ENCODE measurements at regions not wholly inside any gene's neighbourhood (a gene's known extent, or its start where the extent isn't known, plus 50 kb on each side); places are given as distances from the start of the nearest gene placed in this dataset.
"Not testable (repeated sequence)": the region's sequence is repeated elsewhere in the genome, so short reads cannot be mapped to it uniquely, and the experiment has no call there.

DNA sequence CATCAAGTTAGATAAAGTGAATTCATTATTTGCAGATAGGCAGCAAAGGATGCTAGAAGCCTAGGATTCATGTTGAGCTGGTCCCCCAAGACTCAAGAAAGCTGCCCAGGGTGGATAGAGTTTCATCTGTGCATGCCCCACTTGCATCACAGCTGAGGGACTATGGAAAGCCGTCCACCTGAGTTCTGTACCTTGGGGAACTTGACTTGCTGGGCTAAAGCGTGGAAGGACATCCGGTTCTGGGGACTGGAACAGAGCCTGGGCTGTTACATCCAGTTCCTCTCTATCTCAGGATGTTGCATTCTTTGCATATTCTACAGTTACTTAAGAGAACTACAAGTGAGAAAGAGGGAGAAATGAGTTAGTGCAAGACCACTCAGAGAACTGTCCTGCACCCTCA, 458.4 kb downstream of the SHISA9 start:
- no peak overlapping the region for H3K4me3 ChIP-seq (ENCODE audit: low read depth, low read length)
- TF ChIP-seq, protein P1, sequence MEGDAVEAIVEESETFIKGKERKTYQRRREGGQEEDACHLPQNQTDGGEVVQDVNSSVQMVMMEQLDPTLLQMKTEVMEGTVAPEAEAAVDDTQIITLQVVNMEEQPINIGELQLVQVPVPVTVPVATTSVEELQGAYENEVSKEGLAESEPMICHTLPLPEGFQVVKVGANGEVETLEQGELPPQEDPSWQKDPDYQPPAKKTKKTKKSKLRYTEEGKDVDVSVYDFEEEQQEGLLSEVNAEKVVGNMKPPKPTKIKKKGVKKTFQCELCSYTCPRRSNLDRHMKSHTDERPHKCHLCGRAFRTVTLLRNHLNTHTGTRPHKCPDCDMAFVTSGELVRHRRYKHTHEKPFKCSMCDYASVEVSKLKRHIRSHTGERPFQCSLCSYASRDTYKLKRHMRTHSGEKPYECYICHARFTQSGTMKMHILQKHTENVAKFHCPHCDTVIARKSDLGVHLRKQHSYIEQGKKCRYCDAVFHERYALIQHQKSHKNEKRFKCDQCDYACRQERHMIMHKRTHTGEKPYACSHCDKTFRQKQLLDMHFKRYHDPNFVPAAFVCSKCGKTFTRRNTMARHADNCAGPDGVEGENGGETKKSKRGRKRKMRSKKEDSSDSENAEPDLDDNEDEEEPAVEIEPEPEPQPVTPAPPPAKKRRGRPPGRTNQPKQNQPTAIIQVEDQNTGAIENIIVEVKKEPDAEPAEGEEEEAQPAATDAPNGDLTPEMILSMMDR (IDR thresholded peaks at IDR 0.05; ENCODE audit: control insufficient read depth, extremely low read depth, insufficient read depth) = no peak
- no peak for DNase-seq (ENCODE audit: low read depth)

DNA sequence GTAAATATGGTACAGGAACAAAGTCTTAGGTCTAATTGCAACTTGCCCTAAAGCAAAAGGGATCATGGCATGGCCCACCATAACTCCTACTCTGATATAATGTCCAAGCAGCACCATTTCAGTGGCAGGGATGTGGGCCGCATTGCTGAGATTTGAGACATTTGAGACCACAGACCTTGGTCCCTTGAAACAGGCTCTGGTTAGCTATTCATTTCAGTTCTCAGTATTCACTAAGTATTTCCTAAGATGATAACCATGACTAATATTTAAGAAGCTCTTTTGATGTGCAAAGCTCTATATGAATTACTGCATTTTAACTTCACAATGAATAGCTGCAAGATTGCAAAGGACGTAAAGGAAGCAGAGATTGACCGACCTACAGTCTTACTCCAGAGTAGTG, 471.0 kb downstream of the SHISA9 start:
- TF ChIP-seq, protein P1 (IDR thresholded peaks at IDR 0.05; ENCODE audit: control insufficient read depth, extremely low read depth, insufficient read depth) = no peak
- no peak for DNase-seq (ENCODE audit: low read depth)
- no peak overlapping the region for H3K4me3 ChIP-seq (ENCODE audit: low read depth, low read length)

DNA sequence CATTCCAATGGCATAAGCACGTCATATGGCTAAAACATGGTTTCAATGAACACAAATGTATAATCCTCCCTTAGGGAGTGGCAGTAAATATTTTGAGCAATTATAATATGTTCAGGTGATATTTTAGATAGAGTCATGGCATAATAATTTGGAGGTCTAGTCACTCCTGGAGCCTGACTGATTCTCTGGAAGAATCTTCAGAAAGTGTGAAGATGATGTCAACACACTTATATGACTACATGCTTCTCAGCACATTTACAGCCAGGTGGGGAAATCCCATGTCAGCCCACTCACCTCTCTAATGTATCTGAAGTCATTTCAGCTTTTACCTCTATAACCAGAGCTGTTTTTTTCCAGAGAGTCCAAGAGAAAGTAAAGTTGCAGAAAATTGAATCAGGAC, 474.8 kb downstream of the SHISA9 start:
- DNase-seq (ENCODE audit: low read depth) = no peak
- TF ChIP-seq, protein P1 (IDR thresholded peaks at IDR 0.05; ENCODE audit: control insufficient read depth, extremely low read depth, insufficient read depth) = no peak
- H3K4me3 ChIP-seq (ENCODE audit: low read depth, low read length) = no peak overlapping the region

DNA sequence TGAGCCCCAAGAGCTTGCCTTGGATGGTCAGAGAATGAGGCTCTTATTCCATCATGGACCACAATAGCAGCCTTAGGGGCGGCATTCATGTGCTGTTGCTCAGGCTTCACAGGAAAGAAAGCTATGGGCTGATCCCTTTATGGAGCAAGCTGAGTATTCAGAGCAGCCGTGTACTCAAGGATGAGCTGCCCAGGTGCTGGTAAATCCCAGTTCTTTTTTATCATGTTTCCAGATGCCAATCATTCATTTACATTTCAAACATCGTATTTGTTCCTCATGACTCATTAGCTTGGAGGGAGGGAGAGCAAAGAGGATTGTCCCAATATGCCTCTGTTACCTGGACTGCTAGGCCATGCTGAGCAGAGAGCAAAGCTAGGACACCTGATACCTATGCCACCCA, 475.7 kb downstream of the SHISA9 start:
- no peak for DNase-seq (ENCODE audit: low read depth)
- TF ChIP-seq, protein P1 (IDR thresholded peaks at IDR 0.05; ENCODE audit: control insufficient read depth, extremely low read depth, insufficient read depth) = no peak
- no peak overlapping the region for H3K4me3 ChIP-seq (ENCODE audit: low read depth, low read length)

DNA sequence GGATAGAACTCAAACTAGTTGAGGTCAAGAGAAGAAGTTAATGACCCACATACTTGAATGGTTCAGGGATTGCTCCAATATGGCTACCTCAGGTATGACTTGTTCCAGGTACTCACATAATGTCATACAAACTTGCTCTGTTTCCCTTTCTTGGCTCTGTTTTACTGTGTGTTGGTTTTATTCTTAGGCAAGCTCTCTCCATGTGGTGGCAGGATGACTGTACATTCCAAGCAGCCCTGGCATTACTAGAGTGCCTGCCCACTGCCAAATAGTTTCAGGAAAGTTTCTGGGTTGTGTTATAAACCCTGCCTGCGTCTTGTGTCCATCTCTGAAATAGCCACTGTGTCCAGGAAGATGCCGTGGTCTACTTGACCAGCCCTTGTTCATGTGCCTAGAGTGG, 476.8 kb downstream of the SHISA9 start:
- DNase-seq (ENCODE audit: low read depth) = no peak
- TF ChIP-seq, protein P1 (IDR thresholded peaks at IDR 0.05; ENCODE audit: control insufficient read depth, extremely low read depth, insufficient read depth) = no peak
- H3K4me3 ChIP-seq (ENCODE audit: low read depth, low read length) = no peak overlapping the region

DNA sequence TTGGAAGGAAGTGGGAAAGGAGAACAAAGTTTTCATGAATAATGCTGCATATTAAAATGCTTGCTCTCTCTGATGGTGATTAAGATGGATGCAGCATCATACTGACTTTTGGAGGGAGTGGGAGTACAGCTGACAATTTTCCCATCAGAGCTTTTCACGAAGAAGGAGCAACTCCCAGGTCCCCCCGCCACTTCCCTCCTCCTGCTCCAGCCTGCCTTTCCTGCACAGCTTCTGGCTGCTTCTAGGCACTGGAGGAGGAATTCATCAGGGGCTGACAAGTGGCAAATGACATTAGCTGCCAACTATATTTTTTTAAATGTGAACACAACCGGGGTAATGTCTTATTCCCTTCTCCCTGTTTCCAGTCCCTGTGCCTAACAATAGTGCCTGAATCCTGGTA, 477.9 kb downstream of the SHISA9 start:
- DNase-seq (ENCODE audit: low read depth) = no peak
- no peak overlapping the region for H3K4me3 ChIP-seq (ENCODE audit: low read depth, low read length)
- TF ChIP-seq, protein P1 (IDR thresholded peaks at IDR 0.05; ENCODE audit: control insufficient read depth, extremely low read depth, insufficient read depth) = no peak

DNA sequence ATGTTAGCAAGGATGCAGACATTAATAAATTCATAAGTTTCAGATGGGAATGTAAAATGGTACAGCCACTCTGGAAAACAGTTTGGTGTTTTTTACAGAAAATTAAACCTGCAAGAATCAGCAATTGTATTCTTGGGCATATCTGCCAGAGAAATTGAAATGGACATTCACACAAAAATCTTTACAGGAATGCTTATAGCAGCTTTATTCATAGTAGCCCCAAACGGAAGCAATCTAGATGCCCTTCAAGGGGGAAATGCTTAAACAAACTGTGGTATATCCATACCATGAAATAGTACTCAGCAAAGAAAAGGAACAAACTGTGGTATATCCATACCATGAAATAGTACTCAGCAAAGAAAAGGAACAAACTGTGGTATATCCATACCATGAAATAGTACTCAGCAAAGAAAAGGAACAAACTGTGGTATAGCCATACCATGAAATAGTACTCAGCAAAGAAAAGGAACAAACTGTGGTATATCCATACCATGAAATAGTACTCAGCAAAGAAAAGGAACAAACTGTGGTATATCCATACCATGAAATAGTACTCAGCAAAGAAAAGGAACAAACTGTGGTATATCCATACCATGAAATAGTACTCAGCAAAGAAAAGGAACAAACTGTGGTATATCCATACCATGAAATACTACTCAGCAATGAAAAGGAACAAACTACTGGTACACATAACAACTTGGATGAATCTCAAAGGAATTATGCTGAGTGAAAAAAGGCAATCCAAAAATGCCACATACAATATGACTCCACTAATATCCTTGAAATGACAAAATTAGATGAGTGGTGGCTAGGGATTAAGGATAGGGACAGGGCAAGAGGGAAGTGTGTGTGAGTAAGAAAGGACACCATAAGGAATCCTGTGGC, 484.0 kb downstream of the SHISA9 start:
- DNase-seq (ENCODE audit: low read depth); H3K4me3 ChIP-seq (ENCODE audit: low read depth, low read length): not testable (repeated sequence)
